ENCODE measurements at regions not wholly inside any gene's neighbourhood (a gene's known extent, or its start where the extent isn't known, plus 50 kb on each side); places are given as distances from the start of the nearest gene placed in this dataset.

DNA sequence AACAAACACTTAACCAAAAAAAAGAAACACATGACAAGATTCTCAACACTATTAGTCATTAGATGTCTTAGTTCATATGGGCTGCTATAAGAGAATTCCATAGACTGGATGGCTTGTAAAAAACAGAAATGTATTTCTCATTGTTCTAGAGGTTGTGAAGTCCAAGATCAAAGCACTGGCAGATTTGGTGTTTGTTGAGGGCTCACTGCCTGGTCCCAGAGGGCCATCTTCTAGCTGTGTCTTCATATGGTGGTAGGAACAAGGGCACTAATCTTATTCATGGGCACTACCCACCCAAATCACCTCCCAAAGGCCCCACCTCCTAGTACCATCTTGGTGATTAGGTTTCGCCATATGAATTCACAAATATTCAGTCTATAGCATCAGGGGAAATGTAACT lies 162.5 kb upstream of the SDK2 start:
- Histone ChIP-seq H3K79me2 (ENCODE audit: insufficient read depth, low read length) (no peaks in the 10 kb centered on the region), H3K9ac (ENCODE audit: low read length) (no peak overlapping the region), H3K4me2 (ENCODE audit: low read length) (no peak overlapping the region), H2AFZ (ENCODE audit: low read depth, low read length, poor library complexity, severe bottlenecking) (no peak overlapping the region), H4K20me1 (ENCODE audit: insufficient read depth) (no peaks in the 10 kb centered on the region), H3K36me3 (ENCODE audit: control insufficient read depth in 1 of 2, insufficient read depth in 2 of 2, low read length in 2 of 2) (no peaks in the 10 kb centered on the region), H3K4me1 (ENCODE audit: control insufficient read depth in 1 of 2, insufficient read depth in 2 of 2, low read length in 2 of 2) (no peaks in the 10 kb centered on the region), H3K27ac (ENCODE audit: low read depth, low read length) (no peak overlapping the region), H3K9me2 (ENCODE audit: insufficient read depth) (no peaks in the 10 kb centered on the region), H3K4me3 (replicated peaks in 1 of 2; ENCODE audit: low read depth in 1 of 2, low read length in 2 of 2) (no peak overlapping the region), H3K9me3 (ENCODE audit: control insufficient read depth in 1 of 2, insufficient read depth in 1 of 2, low read depth in 1 of 2, low read length in 2 of 2) (no peaks in the 10 kb centered on the region), H3K27me3 (ENCODE audit: insufficient read depth, low read length) (peaks cover 8% of the 10 kb centered on the region; the same call in 1 of the 2 replicates)
- no peak for TF ChIP-seq RAD21 (IDR thresholded peaks at IDR 0.05; ENCODE audit: low read depth)
- TF ChIP-seq, protein P1, sequence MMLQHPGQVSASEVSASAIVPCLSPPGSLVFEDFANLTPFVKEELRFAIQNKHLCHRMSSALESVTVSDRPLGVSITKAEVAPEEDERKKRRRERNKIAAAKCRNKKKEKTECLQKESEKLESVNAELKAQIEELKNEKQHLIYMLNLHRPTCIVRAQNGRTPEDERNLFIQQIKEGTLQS (IDR thresholded peaks at IDR 0.05), result no peak
- TF ChIP-seq SIN3A (IDR thresholded peaks at IDR 0.05; ENCODE audit: low read depth), result no peak
- no peak for TF ChIP-seq ZFX (IDR thresholded peaks at IDR 0.05)
- TF ChIP-seq, protein P2, sequence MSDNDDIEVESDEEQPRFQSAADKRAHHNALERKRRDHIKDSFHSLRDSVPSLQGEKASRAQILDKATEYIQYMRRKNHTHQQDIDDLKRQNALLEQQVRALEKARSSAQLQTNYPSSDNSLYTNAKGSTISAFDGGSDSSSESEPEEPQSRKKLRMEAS (IDR thresholded peaks at IDR 0.05), result no peak
- TF ChIP-seq ELF1 (IDR thresholded peaks at IDR 0.05; ENCODE audit: borderline replicate concordance, low read depth), result no peak
- no peak for TF ChIP-seq POLR2AphosphoS5 (IDR thresholded peaks at IDR 0.05; ENCODE audit: low read depth, low read length)
- TF ChIP-seq SP1 (IDR thresholded peaks at IDR 0.05; ENCODE audit: low read depth), result no peak
- no peak for TF ChIP-seq SRF (IDR thresholded peaks at IDR 0.05; ENCODE audit: low read depth)
- TF ChIP-seq, protein P3, sequence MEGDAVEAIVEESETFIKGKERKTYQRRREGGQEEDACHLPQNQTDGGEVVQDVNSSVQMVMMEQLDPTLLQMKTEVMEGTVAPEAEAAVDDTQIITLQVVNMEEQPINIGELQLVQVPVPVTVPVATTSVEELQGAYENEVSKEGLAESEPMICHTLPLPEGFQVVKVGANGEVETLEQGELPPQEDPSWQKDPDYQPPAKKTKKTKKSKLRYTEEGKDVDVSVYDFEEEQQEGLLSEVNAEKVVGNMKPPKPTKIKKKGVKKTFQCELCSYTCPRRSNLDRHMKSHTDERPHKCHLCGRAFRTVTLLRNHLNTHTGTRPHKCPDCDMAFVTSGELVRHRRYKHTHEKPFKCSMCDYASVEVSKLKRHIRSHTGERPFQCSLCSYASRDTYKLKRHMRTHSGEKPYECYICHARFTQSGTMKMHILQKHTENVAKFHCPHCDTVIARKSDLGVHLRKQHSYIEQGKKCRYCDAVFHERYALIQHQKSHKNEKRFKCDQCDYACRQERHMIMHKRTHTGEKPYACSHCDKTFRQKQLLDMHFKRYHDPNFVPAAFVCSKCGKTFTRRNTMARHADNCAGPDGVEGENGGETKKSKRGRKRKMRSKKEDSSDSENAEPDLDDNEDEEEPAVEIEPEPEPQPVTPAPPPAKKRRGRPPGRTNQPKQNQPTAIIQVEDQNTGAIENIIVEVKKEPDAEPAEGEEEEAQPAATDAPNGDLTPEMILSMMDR (IDR thresholded peaks at IDR 0.05 in 2 of 3, conservative IDR thresholded peaks at IDR 0.05 in 1 of 3; ENCODE audit: borderline replicate concordance in 1 of 3, insufficient read depth in 1 of 3, low read depth in 2 of 3, low read length in 2 of 3), result no peak
- TF ChIP-seq EGR1 (IDR thresholded peaks at IDR 0.05; ENCODE audit: low read depth), result no peak
- no peak for TF ChIP-seq TCF7L2 (IDR thresholded peaks at IDR 0.05; ENCODE audit: borderline replicate concordance, extremely low read depth, insufficient read depth, insufficient read length)
- TF ChIP-seq POLR2A (IDR thresholded peaks at IDR 0.05; ENCODE audit: borderline replicate concordance, extremely low read depth, insufficient read depth, insufficient read length), result no peak
- TF ChIP-seq, protein P4, sequence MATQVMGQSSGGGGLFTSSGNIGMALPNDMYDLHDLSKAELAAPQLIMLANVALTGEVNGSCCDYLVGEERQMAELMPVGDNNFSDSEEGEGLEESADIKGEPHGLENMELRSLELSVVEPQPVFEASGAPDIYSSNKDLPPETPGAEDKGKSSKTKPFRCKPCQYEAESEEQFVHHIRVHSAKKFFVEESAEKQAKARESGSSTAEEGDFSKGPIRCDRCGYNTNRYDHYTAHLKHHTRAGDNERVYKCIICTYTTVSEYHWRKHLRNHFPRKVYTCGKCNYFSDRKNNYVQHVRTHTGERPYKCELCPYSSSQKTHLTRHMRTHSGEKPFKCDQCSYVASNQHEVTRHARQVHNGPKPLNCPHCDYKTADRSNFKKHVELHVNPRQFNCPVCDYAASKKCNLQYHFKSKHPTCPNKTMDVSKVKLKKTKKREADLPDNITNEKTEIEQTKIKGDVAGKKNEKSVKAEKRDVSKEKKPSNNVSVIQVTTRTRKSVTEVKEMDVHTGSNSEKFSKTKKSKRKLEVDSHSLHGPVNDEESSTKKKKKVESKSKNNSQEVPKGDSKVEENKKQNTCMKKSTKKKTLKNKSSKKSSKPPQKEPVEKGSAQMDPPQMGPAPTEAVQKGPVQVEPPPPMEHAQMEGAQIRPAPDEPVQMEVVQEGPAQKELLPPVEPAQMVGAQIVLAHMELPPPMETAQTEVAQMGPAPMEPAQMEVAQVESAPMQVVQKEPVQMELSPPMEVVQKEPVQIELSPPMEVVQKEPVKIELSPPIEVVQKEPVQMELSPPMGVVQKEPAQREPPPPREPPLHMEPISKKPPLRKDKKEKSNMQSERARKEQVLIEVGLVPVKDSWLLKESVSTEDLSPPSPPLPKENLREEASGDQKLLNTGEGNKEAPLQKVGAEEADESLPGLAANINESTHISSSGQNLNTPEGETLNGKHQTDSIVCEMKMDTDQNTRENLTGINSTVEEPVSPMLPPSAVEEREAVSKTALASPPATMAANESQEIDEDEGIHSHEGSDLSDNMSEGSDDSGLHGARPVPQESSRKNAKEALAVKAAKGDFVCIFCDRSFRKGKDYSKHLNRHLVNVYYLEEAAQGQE (IDR thresholded peaks at IDR 0.05; ENCODE audit: low read depth), result no peak
- no peak for TF ChIP-seq ZNF274 (IDR thresholded peaks at IDR 0.05; ENCODE audit: low read depth, low read length)
- no peak for TF ChIP-seq FOSL1 (IDR thresholded peaks at IDR 0.05; ENCODE audit: low read depth)
- no peak for TF ChIP-seq EZH2 (IDR thresholded peaks at IDR 0.05)
- TF ChIP-seq JUND (IDR thresholded peaks at IDR 0.05), result no peak
- TF ChIP-seq, protein P5, sequence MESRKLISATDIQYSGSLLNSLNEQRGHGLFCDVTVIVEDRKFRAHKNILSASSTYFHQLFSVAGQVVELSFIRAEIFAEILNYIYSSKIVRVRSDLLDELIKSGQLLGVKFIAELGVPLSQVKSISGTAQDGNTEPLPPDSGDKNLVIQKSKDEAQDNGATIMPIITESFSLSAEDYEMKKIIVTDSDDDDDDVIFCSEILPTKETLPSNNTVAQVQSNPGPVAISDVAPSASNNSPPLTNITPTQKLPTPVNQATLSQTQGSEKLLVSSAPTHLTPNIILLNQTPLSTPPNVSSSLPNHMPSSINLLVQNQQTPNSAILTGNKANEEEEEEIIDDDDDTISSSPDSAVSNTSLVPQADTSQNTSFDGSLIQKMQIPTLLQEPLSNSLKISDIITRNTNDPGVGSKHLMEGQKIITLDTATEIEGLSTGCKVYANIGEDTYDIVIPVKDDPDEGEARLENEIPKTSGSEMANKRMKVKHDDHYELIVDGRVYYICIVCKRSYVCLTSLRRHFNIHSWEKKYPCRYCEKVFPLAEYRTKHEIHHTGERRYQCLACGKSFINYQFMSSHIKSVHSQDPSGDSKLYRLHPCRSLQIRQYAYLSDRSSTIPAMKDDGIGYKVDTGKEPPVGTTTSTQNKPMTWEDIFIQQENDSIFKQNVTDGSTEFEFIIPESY (IDR thresholded peaks at IDR 0.05; ENCODE audit: extremely low read depth, insufficient replicate concordance, low read length), result no peak
- no peak for TF ChIP-seq YY1 (IDR thresholded peaks at IDR 0.05; ENCODE audit: extremely low read depth, insufficient replicate concordance, low read depth, low read length)
- ChIA-PET POLR2A (no interaction called here), RAD21 (ENCODE audit: low non-redundant PET in 1 of 2, low total read pairs in 2 of 2, uncharacterized antibody in 2 of 2, unreplicated experiment in 2 of 2) (no interaction called here), CTCF (no interaction called here)
- intact Hi-C loops (cut with micrococcal nuclease), result no loop called here
- DNase-seq (ENCODE audit: low read depth, low spot score), result no peak
- no peak for ATAC-seq
- no TSS peak for BruUV-seq (replicated peaks)

All from HCT116 (cell line).